ENCODE measurements at regions not wholly inside any gene's neighbourhood (a gene's known extent, or its start where the extent isn't known, plus 50 kb on each side); places are given as distances from the start of the nearest gene placed in this dataset.

- H3K36me3 ChIP-seq (ENCODE audit: control insufficient read depth in 4 of 4, insufficient read depth in 3 of 4, low read depth in 1 of 4, low read length in 3 of 4): no peaks in the 10 kb centered on the region
- H3K27ac ChIP-seq (ENCODE audit: low read depth in 1 of 2, low read length in 2 of 2): no peak overlapping the region
- peaks cover 0 to 5% (median 0%) of the 10 kb centered on the region in 4 donors for H3K27me3 ChIP-seq (ENCODE audit: control insufficient read depth in 4 of 4, insufficient read depth in 4 of 4, low read length in 3 of 4)
- TF ChIP-seq REST (IDR thresholded peaks at IDR 0.05): no peak
- no peak for TF ChIP-seq YY1 (IDR thresholded peaks at IDR 0.05)
- no peak for TF ChIP-seq TAF1 (conservative IDR thresholded peaks at IDR 0.05)
- no peak for TF ChIP-seq ZBTB33 (IDR thresholded peaks at IDR 0.05)
- no peak for TF ChIP-seq SP1 (IDR thresholded peaks at IDR 0.05)
- no peak for TF ChIP-seq NR2F2 (IDR thresholded peaks at IDR 0.05)
- TF ChIP-seq JUND (IDR thresholded peaks at IDR 0.05): no peak
- TF ChIP-seq HNF4G (IDR thresholded peaks at IDR 0.05): no peak
- no peak for TF ChIP-seq RAD21 (IDR thresholded peaks at IDR 0.05)
- no peak for TF ChIP-seq HNF4A (conservative IDR thresholded peaks at IDR 0.05)
- no peak for TF ChIP-seq MAX (IDR thresholded peaks at IDR 0.05)
- TF ChIP-seq FOXA2 (IDR thresholded peaks at IDR 0.05): no peak
- TF ChIP-seq EGR1 (IDR thresholded peaks at IDR 0.05; ENCODE audit: low read depth in 2 of 2): no peak
- TF ChIP-seq GABPA (IDR thresholded peaks at IDR 0.05 in 1 of 2, conservative IDR thresholded peaks at IDR 0.05 in 1 of 2): no peak
- no peak for TF ChIP-seq FOXA1 (IDR thresholded peaks at IDR 0.05)
- TF ChIP-seq CTCF (IDR thresholded peaks at IDR 0.05; ENCODE audit: low read depth, low read length, missing input control): no peak
- TF ChIP-seq RXRA (IDR thresholded peaks at IDR 0.05): no peak
- TF ChIP-seq ATF3 (IDR thresholded peaks at IDR 0.05): no peak
- H3K9me3 ChIP-seq (ENCODE audit: control insufficient read depth in 4 of 4, low read length in 3 of 4): no peaks in the 10 kb centered on the region
- no peaks in the 10 kb centered on the region for H3K4me1 ChIP-seq (ENCODE audit: control insufficient read depth in 4 of 4, insufficient read depth in 4 of 4, low read length in 3 of 4)
- H3K9ac ChIP-seq (ENCODE audit: low read depth in 1 of 2, low read length in 2 of 2): no peak overlapping the region
- DNase-seq (ENCODE audit: low spot score): no peak
- H3K4me3 ChIP-seq (ENCODE audit: low read depth in 1 of 3, low read length in 3 of 3): no peak overlapping the region
- WGBS: 75% methylated on average over 4 of the region's 4 CpGs
Measured at GRCh38 chr17:33389504-33390135, 96.5 kb upstream of the ASIC2 start.

All from liver (tissue), 8 donors.